ENCODE measurements at regions not wholly inside any gene's neighbourhood (a gene's known extent, or its start where the extent isn't known, plus 50 kb on each side); places are given as distances from the start of the nearest gene placed in this dataset. TPM values are rescaled to one million over a fixed set of nuclear protein-coding genes. Genes with fewer than 3 reads are reported as not detected.

DNA sequence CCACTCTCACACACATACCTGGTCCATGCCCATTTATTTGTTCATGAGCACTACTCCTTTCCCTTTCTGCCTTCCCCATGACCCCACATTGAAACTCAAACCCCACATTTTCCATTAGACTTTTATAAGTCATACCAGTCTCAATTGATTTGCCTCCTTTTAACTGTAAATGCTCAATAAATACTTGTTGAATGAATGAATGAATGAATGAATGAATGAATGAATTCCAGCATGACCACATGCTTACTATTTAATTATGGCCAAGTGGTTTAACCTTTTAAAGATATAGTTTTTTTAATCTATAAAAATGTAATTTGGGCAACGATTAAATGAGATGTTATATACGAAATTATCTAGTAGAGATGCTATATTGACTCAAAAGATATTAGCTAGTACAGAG, 54.1 kb upstream of the GRAMD2B start:
- H3K27ac ChIP-seq (ENCODE audit: low read depth): no peak overlapping the region
- no peaks in the 10 kb centered on the region for H3K4me1 ChIP-seq (ENCODE audit: insufficient read depth)
- WGBS: 92% methylated on average over 2 of the region's 2 CpGs
- no peak for DNase-seq (ENCODE audit: extremely low spot score)
- H3K4me3 ChIP-seq (ENCODE audit: low read depth, low read length): no peak overlapping the region
- H3K36me3 ChIP-seq (ENCODE audit: insufficient read depth): no peaks in the 10 kb centered on the region

DNA sequence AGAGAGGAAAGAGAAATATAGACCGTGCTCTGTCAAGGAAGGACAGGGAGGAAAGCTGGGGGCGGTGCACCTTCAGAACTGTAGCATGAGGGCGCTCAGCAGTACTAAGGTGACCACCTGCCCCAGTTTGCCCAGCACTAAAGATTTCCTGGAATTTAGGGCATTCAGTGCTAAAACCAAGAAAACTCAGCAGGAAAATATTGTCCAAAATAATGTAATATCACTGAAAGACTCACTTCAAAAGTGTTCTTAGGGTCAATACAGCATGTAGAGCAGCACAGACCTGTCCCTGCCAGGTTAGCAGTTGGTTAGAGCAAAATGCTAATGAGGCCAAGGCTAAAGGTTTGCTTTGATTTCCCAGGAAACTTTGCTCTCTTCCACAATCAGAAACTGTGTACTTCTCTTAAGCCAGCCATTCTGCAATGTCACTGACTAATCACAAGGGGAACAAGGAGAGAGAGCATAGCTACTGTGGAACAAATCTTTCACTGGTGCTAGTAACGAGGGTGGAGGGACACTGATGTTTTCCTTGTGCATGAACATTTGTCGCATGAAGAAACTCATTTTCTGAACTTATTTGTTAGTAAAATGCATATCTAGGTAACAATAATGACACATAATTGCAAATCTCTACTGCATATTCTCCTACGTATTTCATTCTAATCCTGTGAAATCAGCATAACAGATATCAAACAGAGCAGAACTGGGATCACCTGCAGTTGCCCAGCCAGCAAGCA, 53.0 kb upstream of the GRAMD2B start:
- WGBS: 69% methylated on average over 6 of the region's 6 CpGs
- no peak overlapping the region for H3K4me3 ChIP-seq (ENCODE audit: low read depth, low read length)
- H3K27ac ChIP-seq (ENCODE audit: low read depth): no peak overlapping the region
- no peak for DNase-seq (ENCODE audit: extremely low spot score)
- H3K36me3 ChIP-seq (ENCODE audit: insufficient read depth): no peaks in the 10 kb centered on the region
- no peaks in the 10 kb centered on the region for H3K4me1 ChIP-seq (ENCODE audit: insufficient read depth)

DNA sequence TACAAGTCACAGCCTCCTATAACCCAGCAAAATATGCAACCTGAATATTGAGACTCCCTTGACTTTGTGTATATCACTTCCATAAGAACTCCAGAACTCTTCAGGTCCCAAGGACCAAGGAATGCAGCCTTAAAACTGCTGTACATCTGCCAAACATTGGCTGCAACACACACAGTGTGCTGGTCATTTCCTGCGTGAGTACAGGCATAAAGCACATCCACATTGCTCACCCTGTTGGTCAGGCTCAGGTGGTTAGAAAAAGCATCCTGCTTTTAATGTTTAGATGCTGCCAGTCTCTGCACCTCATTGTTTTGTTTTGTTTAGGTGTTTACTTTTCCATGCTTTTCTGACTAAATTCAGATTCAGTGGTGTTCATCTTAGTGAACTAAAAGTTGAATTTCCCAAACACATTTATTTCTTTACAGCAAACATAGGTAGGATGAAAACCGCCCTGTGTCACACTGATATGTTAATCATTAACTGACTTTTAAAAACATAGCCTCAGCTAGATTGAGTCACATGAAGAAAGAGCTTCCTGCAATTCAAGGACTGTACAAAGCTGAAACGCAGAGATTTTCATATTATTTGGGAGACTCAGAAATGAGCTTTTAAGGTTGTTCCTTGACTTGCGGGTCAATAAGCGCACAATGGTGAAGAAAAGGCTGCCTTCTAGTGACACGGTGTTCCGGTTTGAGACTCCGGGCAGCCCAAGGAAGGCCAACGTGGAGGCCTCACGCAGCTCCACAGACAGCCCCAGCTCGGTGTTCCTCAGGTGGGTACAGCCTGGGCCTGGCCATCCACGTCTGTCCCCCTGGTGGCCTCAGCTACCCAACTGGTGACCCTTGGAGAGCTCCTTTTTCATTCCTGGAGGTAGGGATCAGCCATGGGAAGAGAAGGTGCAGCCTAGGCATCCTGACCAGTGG, 52.2 kb upstream of the GRAMD2B start:
- no peaks in the 10 kb centered on the region for H3K36me3 ChIP-seq (ENCODE audit: insufficient read depth)
- no peak for DNase-seq (ENCODE audit: extremely low spot score)
- H3K4me3 ChIP-seq (ENCODE audit: low read depth, low read length): peak overlapping the region; percentile 1
- 89% methylated on average over 12 of the region's 12 CpGs for WGBS
- no peaks in the 10 kb centered on the region for H3K4me1 ChIP-seq (ENCODE audit: insufficient read depth)
- peak overlapping the region; percentile 62 for H3K27ac ChIP-seq (ENCODE audit: low read depth)

DNA sequence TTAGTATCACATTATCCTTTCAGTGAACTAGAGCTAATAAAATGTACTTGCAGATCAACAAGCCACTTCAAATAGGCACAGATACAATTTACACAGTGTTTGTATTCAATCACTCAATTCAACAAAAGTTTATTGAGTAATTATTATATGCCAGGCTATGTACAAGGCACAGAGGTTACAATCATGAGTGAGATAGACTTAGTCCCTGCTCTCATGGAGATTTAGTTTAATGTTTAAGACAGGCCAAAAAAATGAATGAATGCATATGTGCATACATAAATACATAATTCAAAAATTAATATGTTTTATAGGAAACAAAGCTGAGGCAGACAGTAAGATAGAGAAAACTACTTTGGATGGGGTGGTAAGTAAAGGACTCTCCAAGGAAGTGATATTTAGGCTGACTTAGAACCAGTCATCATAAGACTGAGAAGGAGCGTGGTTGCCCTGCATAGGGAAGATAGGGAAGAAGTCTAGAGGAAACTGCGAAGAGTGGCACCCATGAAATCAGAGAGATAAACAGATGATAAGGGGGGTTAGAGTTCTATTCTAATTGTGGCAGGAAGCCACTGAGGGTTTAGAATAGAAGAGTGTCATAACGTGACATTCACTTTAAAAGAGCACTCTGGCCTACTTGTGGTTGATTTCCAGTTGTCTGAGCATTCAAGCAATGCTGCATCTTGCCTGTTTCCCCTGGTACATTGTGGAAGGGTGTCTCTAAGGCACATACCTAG, 49.7 kb upstream of the GRAMD2B start:
- H3K36me3 ChIP-seq (ENCODE audit: insufficient read depth): no peaks in the 10 kb centered on the region
- H3K27ac ChIP-seq (ENCODE audit: low read depth): no peak overlapping the region
- DNase-seq (ENCODE audit: extremely low spot score): no peak
- no peak overlapping the region for H3K4me3 ChIP-seq (ENCODE audit: low read depth, low read length)
- H3K4me1 ChIP-seq (ENCODE audit: insufficient read depth): no peaks in the 10 kb centered on the region
- 75% methylated on average over 3 of the region's 3 CpGs for WGBS

Small RNA genes lying in the stretch of these regions (small RNA-seq; reads per million reads assigned to genes)
- gene HMGB1P22 (not detected), gene RN7SKP117 (not detected)

All from urinary bladder (tissue), 4 donors.